GM18498 (cell line): ENCODE measurements at regions not wholly inside any gene's neighbourhood (a gene's known extent, or its start where the extent isn't known, plus 50 kb on each side); places are given as distances from the start of the nearest gene placed in this dataset.
A peak's percentile ranks its signal among the peaks of the same experiment; 100 is the strongest.
"Not testable (repeated sequence)": the region's sequence is repeated elsewhere in the genome, so short reads cannot be mapped to it uniquely, and the experiment has no call there.

Source experiments
- ATAC-seq: cut with Tn5 transposase; IDR thresholded peaks from one replicate; pipeline ENCODE4 v1.9.1; 2021; ENCODE audit warnings: mild to moderate bottlenecking, moderate library complexity; ENCODE audit not compliant: unreplicated experiment

GRCh38 chr4:42824278-42824977, 68.1 kb upstream of the GRXCR1 start:
- no peak for ATAC-seq

- no peak for ATAC-seq
Observed at GRCh38 chr4:42821230-42821629, 71.3 kb upstream of the GRXCR1 start.

GRCh38 chr4:42819863-42820514, 72.5 kb upstream of the GRXCR1 start:
- no peak for ATAC-seq

- peak; percentile 9 for ATAC-seq
Observed at GRCh38 chr4:42817913-42818312, 74.6 kb upstream of the GRXCR1 start.

- no peak for ATAC-seq
Observed at GRCh38 chr4:42816880-42817400, 75.6 kb upstream of the GRXCR1 start.

- ATAC-seq = no peak
Observed at GRCh38 chr4:42816189-42816879, 76.2 kb upstream of the GRXCR1 start.

- no peak for ATAC-seq
Observed at GRCh38 chr4:42809419-42810084, 83.0 kb upstream of the GRXCR1 start.

- no peak for ATAC-seq
Observed at GRCh38 chr4:42806303-42806835, 86.1 kb upstream of the GRXCR1 start.

- no peak for ATAC-seq
Observed at GRCh38 chr4:42789041-42789567, 103.4 kb upstream of the GRXCR1 start.

- no peak for ATAC-seq
Observed at GRCh38 chr4:42787079-42787463, 105.4 kb upstream of the GRXCR1 start.

- no peak for ATAC-seq
Observed at GRCh38 chr4:42786350-42787078, 106.0 kb upstream of the GRXCR1 start.

- ATAC-seq = no peak
Observed at GRCh38 chr4:42785817-42786216, 106.7 kb upstream of the GRXCR1 start.

- ATAC-seq = no peak
Observed at GRCh38 chr4:42781315-42781714, 111.2 kb upstream of the GRXCR1 start.

GRCh38 chr4:42778349-42778748, 114.2 kb upstream of the GRXCR1 start:
- no peak for ATAC-seq

- ATAC-seq = no peak
Observed at GRCh38 chr4:42768125-42768748, 111.3 kb upstream of the ATP8A1 start.

GRCh38 chr4:42767669-42768068, 110.8 kb upstream of the ATP8A1 start:
- no peak for ATAC-seq

GRCh38 chr4:42761804-42762203, 104.9 kb upstream of the ATP8A1 start:
- ATAC-seq = no peak

GRCh38 chr4:42754965-42755364, 98.1 kb upstream of the ATP8A1 start:
- ATAC-seq = not testable (repeated sequence)

GRCh38 chr4:42751587-42751986, 94.7 kb upstream of the ATP8A1 start:
- ATAC-seq = no peak

GRCh38 chr4:42750856-42751255, 94.0 kb upstream of the ATP8A1 start:
- ATAC-seq = no peak
